Left colon (tissue), 2 donors: ENCODE measurements at regions not wholly inside any gene's neighbourhood (a gene's known extent, or its start where the extent isn't known, plus 50 kb on each side); places are given as distances from the start of the nearest gene placed in this dataset.
A peak's percentile ranks its signal among the peaks of the same experiment; 100 is the strongest.

Experiments used
- ATAC-seq: fragments of 200-7000 bp; cut with Tn5 transposase; one replicate; pipeline ENCODE4 v1.9.1; 2020; ENCODE audit warnings: mild to moderate bottlenecking, moderate library complexity
- DNase-seq, 2 donors: peaks; one replicate each; pipeline ENCODE4 v3.0.0-alpha.2; 2020
- intact Hi-C, 2 donors: fragments of 100-400 bp; cut with DNase I in 1 of 2; cut with micrococcal nuclease in 1 of 2; formaldehyde crosslinking; loops; one replicate each; pipeline versions ENCODE4 v1.11.2 to v1.14.0; 2022; cut with DNase I, micrococcal nuclease
- donor health status: DM: no; HTN: no; CAD: no.
- donor health status: DM: yes; HTN: yes; CAD: no.

DNA sequence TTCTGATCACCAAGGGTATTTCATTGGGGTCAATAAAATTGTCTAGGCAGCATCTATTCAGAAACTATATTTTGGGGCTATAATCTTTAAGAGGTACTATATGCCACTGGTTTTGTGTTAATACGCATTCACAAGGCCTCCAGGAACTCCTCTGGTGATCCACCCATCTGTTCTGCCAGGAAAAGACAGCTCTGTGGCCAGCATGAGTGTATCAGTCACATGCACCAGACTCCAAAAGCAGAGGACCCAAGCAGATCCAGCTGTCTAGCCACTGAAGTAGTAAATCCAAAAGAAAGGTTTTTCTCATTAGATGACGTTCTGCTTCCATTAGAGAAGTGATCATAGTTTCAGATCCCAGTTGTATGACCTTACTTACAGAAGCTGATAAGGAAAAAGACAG lies 199.6 kb upstream of the CELF2 start:
- ATAC-seq = no peak
- DNase-seq = peak in 1 of 2 donors; percentile 31
- intact Hi-C loops = no loop called here

DNA sequence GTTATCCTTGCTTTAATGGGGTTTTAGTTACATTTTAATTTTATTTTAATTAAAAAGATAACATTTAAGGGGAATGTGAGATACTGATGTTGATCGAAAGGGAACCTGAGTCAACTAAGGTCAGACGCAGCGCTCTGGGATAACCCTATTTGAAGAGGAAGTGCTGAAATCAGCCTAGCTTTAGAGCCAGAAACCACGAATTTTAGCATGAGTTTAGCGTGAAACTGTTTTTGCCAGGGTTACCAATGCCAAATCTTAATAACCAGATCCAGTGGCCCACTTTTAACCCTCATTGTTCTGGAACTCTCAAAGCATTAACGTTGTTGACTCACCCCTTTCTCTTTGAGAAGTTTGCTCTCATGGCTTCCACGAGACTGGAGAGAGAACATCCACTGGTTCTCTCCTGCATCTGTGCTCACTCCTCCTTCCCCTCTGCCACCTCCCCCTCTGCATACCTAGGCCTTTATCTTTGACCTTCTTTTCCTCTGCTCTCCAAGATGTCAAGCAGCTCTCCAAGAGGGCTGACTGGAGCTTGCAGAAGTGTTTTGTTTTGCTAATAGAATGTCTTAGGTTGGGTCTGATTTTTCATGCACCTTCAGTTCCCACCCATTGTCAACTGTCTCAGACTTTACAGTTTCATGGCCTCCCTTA lies 198.3 kb upstream of the CELF2 start:
- intact Hi-C loops = no loop called here
- no peak for ATAC-seq
- no peak for DNase-seq

DNA sequence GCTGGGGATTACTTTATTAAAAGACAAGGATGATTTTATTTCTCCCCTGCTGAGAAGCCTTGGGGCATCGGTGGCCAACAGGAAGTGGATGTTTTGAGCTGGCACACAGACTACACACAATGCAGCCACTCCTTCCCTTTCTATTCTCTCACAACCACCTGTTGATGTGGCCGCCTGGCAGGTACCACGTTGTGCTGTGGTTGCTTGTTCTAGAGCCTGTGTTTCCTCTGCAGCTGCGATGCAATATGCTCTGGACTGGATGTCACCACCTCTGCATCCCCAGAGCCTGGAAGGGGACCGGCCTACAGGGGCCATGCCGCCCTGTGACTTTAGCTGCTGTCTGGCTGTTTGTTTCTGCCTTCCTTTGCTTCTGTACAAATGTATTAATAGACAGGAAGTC lies 195.7 kb upstream of the CELF2 start:
- no peak for DNase-seq

DNA sequence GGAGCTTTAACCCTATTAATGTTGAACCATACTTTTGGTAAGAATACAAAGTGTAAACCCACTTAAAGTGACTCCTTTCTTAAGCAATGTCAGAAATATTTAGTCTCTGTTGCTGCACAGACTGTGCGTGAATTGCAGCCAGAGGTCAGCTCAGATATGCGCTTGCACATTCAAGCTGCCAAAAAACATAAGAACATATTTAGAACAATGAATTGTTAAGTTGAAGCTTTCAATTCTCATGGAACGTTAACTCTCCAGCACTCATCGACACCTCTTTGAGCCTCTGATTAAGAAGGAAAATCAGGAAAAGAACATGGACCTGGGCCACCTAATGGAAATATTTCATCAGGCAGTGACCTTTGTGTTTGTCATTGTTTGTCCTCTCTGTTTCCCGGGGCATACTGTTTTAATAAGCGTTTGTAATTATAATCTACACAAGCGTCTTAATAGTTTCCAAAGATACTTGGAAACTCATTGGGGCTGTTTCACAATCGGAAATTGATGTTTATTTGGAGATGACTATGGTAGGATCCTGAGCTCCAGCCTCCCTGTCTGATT lies 193.0 kb upstream of the CELF2 start:
- intact Hi-C loops = no loop called here
- DNase-seq = no peak
- ATAC-seq = no peak

More for the DNA sequence above, 195.7 kb upstream of the CELF2 start:
- intact Hi-C loops = no loop called here
- peak; percentile 45 for ATAC-seq

DNA sequence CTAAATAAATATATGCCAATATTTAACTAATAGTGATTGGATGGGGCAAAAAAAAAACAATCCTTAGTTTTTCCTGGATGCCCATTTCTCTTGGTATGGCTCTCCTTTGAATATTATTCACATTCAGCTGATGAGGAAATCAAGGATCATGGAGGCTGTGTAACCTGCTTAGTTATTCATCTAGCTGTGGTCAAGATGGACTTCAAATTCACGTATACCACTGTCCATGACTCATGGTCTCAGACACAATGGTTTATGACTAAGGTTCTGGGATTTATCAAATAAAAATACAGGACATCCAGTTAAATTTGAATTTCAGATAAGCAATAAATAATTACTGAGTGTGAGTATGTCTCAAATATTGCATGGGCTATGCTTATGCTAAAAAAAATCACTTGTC lies 191.5 kb upstream of the CELF2 start:
- DNase-seq = no peak
- no peak for ATAC-seq
- intact Hi-C loops = no loop called here

DNA sequence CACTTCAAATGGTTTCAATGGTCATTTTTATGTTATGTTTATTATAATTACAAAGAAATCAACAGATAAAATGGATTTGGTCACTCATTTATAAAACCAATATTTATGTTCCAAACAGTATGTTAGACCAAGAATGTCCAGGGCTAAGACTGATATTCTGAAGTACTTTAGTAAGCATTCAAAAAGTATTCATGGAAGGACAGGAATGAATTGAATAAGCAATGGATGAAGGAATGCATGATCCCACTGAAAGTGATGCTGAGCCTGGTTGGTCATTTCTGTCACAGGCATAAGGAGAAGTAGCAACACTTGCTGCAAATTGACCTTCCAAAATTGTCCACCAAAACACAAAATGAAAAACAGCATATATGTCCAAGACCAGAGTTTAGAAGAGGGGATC lies 189.0 kb upstream of the CELF2 start:
- ATAC-seq (no peak), DNase-seq (no peak)
- intact Hi-C loops = no loop called here

DNA sequence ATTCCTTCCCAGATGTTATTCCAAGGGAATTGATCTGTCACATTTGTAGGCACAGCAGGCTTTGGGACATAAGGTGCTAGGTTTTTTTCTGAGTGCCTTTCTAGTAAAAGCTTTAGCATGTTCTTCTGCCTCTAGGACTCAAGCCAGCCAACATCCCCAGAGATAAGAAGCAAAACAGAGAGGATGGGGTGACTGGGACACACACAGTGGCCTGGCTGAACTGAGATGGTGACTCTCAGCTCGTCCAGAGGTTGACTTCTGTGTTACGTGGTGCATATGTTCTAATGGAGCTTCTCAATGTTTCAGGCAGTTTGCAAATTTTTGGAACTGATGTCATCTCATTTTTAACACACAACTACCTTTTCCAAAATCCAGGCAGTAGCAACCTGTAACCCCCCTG lies 188.1 kb upstream of the CELF2 start:
- intact Hi-C loops = no loop called here
- no peak for DNase-seq
- ATAC-seq = no peak

DNA sequence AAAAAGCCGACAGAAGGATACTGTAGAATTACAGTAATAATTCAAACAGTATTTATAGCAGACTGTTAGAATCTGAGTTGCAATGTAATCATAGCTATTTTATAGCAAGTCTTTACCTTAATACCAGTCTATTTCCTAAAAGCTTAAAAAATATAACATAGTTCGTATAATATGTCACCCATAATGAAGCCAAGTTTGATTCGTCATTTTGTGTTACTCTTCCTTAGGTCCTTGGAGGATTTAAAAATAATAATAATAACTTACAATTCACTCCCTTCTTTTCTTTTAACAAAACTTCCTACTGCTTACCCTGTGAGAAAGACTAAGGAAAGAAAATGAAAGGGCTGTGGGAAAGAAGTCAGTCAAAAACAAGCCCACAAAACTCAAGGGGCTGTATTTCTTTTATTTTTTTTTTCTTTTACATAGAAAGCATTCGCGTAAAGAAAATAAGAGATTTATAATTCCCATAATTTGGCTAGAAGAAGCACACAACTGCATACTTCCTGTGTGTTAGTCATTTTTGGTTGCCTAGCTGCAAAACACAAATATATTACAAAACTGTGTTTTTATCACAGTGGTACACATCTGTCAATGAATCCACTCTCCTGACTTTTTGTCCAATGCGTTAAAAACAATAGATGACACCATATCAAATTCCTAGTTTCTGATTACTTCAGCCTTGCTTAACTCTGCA lies 187.2 kb upstream of the CELF2 start:
- ATAC-seq (no peak), DNase-seq (no peak)
- intact Hi-C loops = no loop called here

DNA sequence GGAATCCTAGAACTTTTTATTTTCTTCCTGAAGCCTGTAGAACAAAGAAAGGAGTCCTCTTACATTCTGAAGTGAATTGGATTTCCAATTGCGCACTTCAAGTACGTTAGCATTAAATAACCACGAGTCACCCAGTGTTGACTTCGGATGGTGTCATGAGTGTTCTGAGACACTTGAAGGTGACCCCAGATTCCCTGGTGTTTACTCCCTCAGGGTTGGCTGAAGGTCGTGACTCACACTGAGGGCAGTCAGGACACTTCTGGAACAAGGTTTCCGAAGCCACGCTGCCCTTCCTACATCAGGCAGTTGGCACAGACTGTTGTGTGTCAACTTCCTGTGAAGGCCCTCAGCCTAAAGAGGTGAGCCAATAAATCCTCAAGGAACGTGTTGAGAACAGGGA lies 186.6 kb upstream of the CELF2 start:
- ATAC-seq (no peak), DNase-seq (no peak)
- intact Hi-C loops = no loop called here

DNA sequence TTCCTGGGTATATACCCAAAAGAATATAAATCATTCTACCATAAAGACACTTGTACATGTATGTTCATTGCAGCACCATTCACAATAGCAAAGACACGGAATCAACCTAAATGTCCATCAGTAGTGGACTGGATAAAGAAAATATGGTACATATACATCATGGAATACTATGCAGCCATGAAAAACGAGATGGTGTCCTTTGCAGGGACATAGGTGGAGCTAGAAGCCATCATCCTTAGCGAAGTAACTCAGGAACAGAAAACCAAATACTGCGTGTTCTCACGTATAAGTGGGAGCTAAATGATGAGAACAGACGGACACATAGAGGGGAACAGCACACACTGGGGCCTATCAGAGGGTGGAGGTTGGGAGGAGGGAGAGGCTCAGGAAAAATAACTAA lies 183.7 kb upstream of the CELF2 start:
- intact Hi-C loops = no loop called here
- ATAC-seq (no peak), DNase-seq (no peak)

DNA sequence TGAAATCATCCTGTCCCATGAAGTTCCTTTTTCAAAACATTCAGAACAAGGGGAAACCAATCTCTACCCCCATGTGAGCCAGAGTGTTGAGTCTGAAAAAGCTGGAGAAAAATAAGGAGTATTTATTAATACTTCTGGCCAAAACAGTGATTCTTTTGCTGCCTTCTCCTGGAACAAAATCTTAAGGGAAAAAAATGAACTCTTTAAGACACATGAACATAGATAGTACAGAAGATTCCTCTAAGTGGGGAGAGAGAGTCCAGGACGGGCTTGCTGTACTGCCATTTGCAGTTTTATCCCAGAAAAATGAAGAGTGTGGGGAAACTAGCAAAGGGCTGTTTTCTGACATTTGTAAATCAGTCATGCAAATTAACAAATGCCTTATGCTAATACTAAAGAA lies 173.4 kb upstream of the CELF2 start:
- no peak for ATAC-seq
- intact Hi-C loops = no loop called here
- DNase-seq = no peak

DNA sequence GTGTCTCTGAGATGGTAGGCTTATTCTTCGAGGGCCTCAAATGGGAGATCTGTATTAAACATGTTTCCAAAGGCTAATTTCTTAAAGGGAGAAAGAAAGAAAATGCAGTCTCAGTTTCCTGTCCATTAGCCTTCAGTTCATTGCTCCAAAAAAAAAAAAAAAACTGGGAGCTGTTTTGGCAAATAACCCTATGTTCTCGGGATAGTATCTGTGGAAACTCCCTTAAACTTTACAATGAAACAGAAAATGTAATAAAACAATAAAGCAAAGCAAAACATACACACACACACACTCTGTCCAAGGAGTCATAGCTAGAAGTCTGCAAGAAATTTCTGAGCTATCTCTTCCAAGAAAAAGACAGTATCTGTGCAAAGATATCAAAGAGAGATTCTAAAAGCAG lies 172.5 kb upstream of the CELF2 start:
- ATAC-seq (peak; percentile 93), DNase-seq (no peak)
- intact Hi-C loops = no loop called here

DNA sequence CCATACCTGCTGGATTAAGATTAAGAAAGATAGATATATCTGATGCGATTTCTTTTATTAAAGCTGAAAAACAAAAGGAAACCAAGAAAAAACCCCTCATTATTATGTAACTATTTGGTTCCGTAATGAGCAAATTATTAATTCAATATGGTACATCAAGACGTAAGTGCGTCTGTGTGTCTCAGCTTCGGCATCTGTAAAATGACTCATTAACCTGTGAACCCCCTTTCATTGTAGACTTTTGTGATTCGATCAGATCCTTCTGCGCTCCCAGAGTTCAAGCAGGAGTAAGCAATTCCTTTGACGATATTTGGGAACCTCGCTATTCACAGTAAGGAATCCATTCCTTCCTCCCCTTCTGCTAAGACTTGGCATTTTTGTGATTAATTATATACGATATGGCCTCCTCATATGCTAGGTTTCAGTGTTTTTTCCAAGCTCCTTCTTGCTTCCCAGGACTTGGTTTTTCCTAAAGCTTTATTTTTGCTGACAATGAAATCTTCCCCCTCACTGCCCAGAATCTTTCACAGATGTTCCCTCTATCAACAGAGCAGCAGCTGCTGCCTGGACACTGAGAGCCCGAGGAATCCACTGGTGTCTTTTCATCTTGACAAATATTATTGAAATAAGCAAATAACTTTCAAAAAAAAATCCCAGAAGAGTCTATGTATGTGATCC lies 171.7 kb upstream of the CELF2 start:
- no peak for DNase-seq
- intact Hi-C loops = no loop called here
- no peak for ATAC-seq

DNA sequence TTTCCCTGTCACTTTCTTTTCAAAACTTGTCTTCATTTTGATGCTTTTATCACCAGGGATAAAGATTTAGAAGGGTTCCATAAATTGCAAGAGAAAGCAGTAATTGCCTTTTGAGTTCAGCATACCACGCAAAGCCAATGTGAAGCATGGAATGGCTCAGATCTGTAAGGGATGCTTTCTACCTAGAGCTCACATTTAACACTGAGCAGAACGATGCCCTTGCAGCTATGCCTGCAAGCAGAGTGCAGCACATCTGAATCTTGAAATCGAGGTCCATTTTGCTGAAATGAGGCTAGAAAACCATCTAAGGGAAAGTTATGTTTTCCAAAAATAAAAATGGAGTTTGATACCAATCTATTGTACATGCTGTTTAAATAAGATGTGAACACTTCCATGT lies 171.2 kb upstream of the CELF2 start:
- ATAC-seq = no peak
- DNase-seq = no peak
- intact Hi-C loops = no loop called here

DNA sequence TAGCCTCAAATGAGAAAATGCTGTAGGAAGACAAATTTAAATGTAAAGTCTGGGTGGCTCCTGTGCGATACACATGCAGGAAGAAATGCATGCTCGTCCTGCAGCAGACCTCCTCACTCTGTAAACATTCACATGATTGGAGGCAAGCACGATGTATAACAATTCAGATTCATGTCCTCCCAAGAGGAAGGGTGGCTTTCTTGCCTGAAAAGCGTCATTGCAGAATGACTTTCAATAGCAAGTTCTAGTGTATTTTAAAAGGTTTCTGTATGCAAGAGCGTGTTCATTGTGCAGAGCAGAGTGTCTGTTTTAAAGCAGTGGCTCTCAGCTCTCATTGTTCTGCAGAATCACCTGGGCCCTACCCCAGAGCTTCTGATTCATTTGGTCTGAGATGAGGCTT lies 170.3 kb upstream of the CELF2 start:
- intact Hi-C loops = no loop called here
- ATAC-seq (peak; percentile 76), DNase-seq (no peak)

DNA sequence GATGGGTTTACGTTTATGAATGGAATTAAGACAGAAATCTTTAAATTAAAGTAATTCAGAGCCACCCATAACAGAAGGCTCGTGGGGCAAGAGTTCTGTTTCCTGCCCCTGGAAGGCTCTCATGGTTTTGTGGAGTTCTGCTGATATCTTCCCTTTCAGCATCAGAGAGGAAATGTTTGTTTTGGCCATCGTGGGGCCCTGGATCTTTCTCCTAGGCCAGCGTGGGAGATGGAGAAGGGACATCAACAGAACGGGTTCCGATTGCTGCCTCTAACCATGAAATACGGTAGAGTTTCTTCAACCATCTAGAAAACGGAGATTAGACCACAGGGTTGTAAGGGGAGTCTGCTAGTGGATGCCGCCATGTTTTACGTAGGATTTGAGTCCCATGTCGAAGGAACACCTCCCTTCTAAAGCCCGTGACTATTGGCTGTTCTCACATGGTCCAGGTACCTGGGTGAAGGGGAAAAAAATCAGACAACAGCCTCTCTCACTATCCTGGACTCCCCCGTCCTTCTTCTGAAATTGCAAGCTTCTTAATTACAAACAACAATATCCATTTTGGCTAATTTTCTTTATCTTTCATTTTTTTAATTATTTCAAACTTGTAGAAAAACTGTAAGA lies 169.1 kb upstream of the CELF2 start:
- DNase-seq = no peak
- ATAC-seq = no peak
- intact Hi-C loops = no loop called here

DNA sequence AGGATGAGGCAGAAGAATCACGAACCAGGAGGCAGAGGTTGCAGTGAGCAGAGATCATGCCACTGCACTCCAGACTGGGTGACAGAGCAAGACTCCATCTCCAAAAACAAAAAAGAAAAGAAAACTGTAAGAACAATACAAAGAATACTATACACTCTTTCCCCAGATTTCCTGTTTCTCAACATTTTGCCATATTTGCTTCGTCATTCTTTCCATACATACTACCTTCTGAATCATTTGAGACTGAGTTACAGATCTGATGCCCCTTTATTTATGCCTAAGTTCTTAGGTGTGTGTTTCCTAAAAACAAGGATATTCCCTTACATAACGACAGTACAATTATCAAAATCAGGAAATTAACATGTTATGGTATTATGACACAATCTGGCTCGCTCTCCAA lies 168.4 kb upstream of the CELF2 start:
- intact Hi-C loops = no loop called here
- DNase-seq (no peak), ATAC-seq (no peak)

DNA sequence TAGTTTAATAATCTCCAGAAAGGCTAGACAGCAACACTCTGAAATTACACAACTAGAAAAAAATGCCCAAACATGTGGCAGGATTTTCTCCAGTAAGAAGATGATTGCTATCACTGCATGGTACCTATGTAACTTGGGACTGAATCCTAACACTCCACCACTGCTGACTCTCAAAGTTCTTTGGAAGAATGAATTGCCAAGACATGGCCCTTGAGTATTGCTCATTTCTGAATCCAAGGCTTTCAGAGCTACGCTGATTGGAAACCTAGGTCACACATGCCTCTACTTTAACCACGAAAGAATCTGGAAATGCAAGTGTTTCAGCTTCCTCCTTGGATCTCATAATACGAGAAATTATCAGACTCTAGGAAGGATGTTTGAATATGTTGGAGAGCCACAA lies 167.5 kb upstream of the CELF2 start:
- DNase-seq (no peak), ATAC-seq (no peak)
- intact Hi-C loops = no loop called here

DNA sequence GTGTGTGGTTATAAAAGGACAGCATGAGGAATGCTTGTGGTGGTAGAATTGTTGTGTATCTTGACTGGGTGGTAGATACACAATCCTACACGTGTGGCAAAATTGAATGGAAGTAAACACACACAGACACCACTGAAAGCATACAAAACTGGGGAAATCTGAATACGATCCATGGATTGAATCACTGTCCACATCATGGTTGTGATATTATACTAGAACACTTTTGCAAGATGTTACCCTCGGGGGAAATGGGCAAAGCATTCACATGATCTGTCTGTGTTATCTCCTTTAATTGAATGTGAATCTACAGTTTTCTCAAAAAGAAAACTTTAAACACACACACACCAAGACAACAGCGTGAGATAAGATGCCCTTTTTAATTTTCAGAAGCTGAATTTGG lies 165.2 kb upstream of the CELF2 start:
- ATAC-seq = no peak
- intact Hi-C loops = no loop called here
- DNase-seq = no peak

DNA sequence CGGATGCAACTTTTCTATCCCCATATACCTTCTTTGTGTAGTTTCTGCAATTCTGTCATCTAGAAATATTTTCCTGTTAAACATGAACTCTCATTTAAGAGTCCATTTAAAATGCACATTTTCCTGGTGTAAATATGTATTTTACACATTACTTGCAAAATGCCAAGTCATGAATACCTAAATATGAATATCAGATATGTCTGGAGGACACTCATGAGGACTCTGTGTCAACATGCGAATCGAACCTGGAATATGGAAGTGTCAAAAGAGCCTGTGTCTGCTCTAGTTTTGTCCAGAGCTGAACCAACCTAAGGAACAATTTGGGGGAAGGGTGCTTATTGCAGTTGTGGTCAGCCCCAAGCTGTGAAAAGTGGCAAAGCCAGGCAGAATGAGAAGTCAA lies 163.7 kb upstream of the CELF2 start:
- intact Hi-C loops = no loop called here
- ATAC-seq (no peak), DNase-seq (no peak)
